HG03045 (cell line): ENCODE measurements at regions not wholly inside any gene's neighbourhood (a gene's known extent, or its start where the extent isn't known, plus 50 kb on each side); places are given as distances from the start of the nearest gene placed in this dataset.

Source experiments
- ATAC-seq: cut with Tn5 transposase; IDR thresholded peaks from one replicate; pipeline ENCODE4 v1.9.1; 2021; ENCODE audit warnings: mild to moderate bottlenecking, moderate library complexity; ENCODE audit not compliant: unreplicated experiment

- ATAC-seq, result no peak
Observed at GRCh38 chr13:34087791-34088190, 269.8 kb downstream of the RFC3 start.

GRCh38 chr13:34103854-34104253 lies 285.9 kb downstream of the RFC3 start:
- ATAC-seq, result no peak

- ATAC-seq, result no peak
Observed at GRCh38 chr13:34104853-34105252, 286.9 kb downstream of the RFC3 start.

- no peak for ATAC-seq
Observed at GRCh38 chr13:34107806-34108205, 289.9 kb downstream of the RFC3 start.

- no peak for ATAC-seq
Observed at GRCh38 chr13:34108410-34108809, 290.5 kb downstream of the RFC3 start.

GRCh38 chr13:34114581-34114980 lies 296.6 kb downstream of the RFC3 start:
- ATAC-seq, result no peak

GRCh38 chr13:34116651-34117050 lies 298.7 kb downstream of the RFC3 start:
- ATAC-seq, result no peak

- ATAC-seq, result no peak
Observed at GRCh38 chr13:34124666-34125306, 306.8 kb downstream of the RFC3 start.

- ATAC-seq, result no peak
Observed at GRCh38 chr13:34127523-34127922, 309.6 kb downstream of the RFC3 start.

GRCh38 chr13:34128661-34129060 lies 310.7 kb downstream of the RFC3 start:
- ATAC-seq, result no peak

- ATAC-seq, result no peak
Observed at GRCh38 chr13:34129436-34129835, 311.5 kb downstream of the RFC3 start.

- ATAC-seq, result no peak
Observed at GRCh38 chr13:34137200-34137599, 319.3 kb downstream of the RFC3 start.

GRCh38 chr13:34139660-34140227 lies 321.8 kb downstream of the RFC3 start:
- ATAC-seq, result no peak

- no peak for ATAC-seq
Observed at GRCh38 chr13:34143637-34144036, 325.7 kb downstream of the RFC3 start.

GRCh38 chr13:34144142-34144541 lies 326.2 kb downstream of the RFC3 start:
- ATAC-seq, result no peak

- no peak for ATAC-seq
Observed at GRCh38 chr13:34145061-34145460, 327.1 kb downstream of the RFC3 start.

GRCh38 chr13:34148359-34148758 lies 330.4 kb downstream of the RFC3 start:
- ATAC-seq, result no peak

GRCh38 chr13:34151885-34152284 lies 333.9 kb downstream of the RFC3 start:
- no peak for ATAC-seq

- no peak for ATAC-seq
Observed at GRCh38 chr13:34152409-34152808, 334.5 kb downstream of the RFC3 start.

- no peak for ATAC-seq
Observed at GRCh38 chr13:34152996-34153395, 335.0 kb downstream of the RFC3 start.

GRCh38 chr13:34153428-34154180 lies 335.7 kb downstream of the RFC3 start:
- no peak for ATAC-seq

GRCh38 chr13:34155931-34156607 lies 338.1 kb downstream of the RFC3 start:
- no peak for ATAC-seq
